HFFc6 (cell line): ENCODE measurements at regions not wholly inside any gene's neighbourhood (a gene's known extent, or its start where the extent isn't known, plus 50 kb on each side); places are given as distances from the start of the nearest gene placed in this dataset.

Experiments used
- DNase-seq: peaks from one replicate; pipeline ENCODE4 v3.0.0-alpha.2; 2018
- H3K27ac Mint-ChIP-seq: 2 replicates; pipeline ENCODE4 v1.8.0; 2020; ENCODE audit warnings: mild to moderate bottlenecking, mixed read lengths
- H3K27me3 Mint-ChIP-seq: 2 replicates; pipeline ENCODE4 v1.8.0; 2021; ENCODE audit warnings: mild to moderate bottlenecking, moderate library complexity, mixed read lengths; ENCODE audit not compliant: insufficient read depth
- H3K36me3 Mint-ChIP-seq: 2 replicates; pipeline ENCODE4 v1.8.0; 2021; ENCODE audit warnings: low read depth, mixed read lengths
- H3K4me1 Mint-ChIP-seq: 2 replicates; pipeline ENCODE4 v1.8.0; 2020; ENCODE audit warnings: low read depth, mixed read lengths
- H3K4me3 Mint-ChIP-seq: 2 replicates; pipeline ENCODE4 v1.8.0; 2020; ENCODE audit warnings: mild to moderate bottlenecking, moderate library complexity, mixed read lengths
- H3K9me3 Mint-ChIP-seq: 2 replicates; pipeline ENCODE4 v1.8.0; 2020; ENCODE audit warnings: mild to moderate bottlenecking, mixed read lengths
- CTCF ChIP-seq: fragments of 200-600 bp; sonication (generic); IDR thresholded peaks from 2 replicates; pipeline ENCODE4 v1.5.0; 2021; ENCODE audit warnings: antibody characterized with exemption, mild to moderate bottlenecking

GRCh38 chr6:92893741-92894140 is 525.6 kb downstream of the EPHA7 start:
- no peak for DNase-seq

GRCh38 chr6:92892626-92893170 is 526.7 kb downstream of the EPHA7 start:
- Mint-ChIP-seq H3K36me3 (no peaks in the 10 kb centered on the region; the same call in 1 of the 2 replicates), H3K4me3 (no peak overlapping the region), H3K4me1 (no peaks in the 10 kb centered on the region), H3K9me3 (peaks cover 30% of the 10 kb centered on the region), H3K27me3 (no peaks in the 10 kb centered on the region), H3K27ac (no peak overlapping the region)
- no peak for TF ChIP-seq CTCF
- no peak for DNase-seq

More at GRCh38 chr6:92893741-92894140, 525.6 kb downstream of the EPHA7 start:
- TF ChIP-seq CTCF: no peak
- no peaks in the 10 kb centered on the region for H3K4me1 Mint-ChIP-seq
- no peaks in the 10 kb centered on the region; the same call in 1 of the 2 replicates for H3K36me3 Mint-ChIP-seq
- no peaks in the 10 kb centered on the region for H3K27me3 Mint-ChIP-seq
- H3K4me3 Mint-ChIP-seq: no peak overlapping the region
- peaks cover 21% of the 10 kb centered on the region; the same call in 1 of the 2 replicates for H3K9me3 Mint-ChIP-seq
- H3K27ac Mint-ChIP-seq: no peak overlapping the region

- no peak for TF ChIP-seq CTCF
- H3K27me3 Mint-ChIP-seq: no peaks in the 10 kb centered on the region
- H3K4me1 Mint-ChIP-seq: no peaks in the 10 kb centered on the region
- no peak overlapping the region for H3K4me3 Mint-ChIP-seq
- peaks cover 58% of the 10 kb centered on the region for H3K9me3 Mint-ChIP-seq
- no peak for DNase-seq
- H3K27ac Mint-ChIP-seq: no peak overlapping the region
- H3K36me3 Mint-ChIP-seq: no peaks in the 10 kb centered on the region; the same call in 1 of the 2 replicates
These were observed 531.0 kb downstream of the EPHA7 start for GRCh38 chr6:92888316-92888715.

- Mint-ChIP-seq H3K4me1 (no peaks in the 10 kb centered on the region), H3K4me3 (no peak overlapping the region), H3K27ac (no peak overlapping the region), H3K36me3 (peaks cover 4% of the 10 kb centered on the region), H3K27me3 (no peaks in the 10 kb centered on the region), H3K9me3 (peaks cover 62% of the 10 kb centered on the region)
- DNase-seq: no peak
- TF ChIP-seq CTCF: no peak
These were observed 531.5 kb downstream of the EPHA7 start for GRCh38 chr6:92887871-92888270.

GRCh38 chr6:92879526-92879925 is 539.8 kb downstream of the EPHA7 start:
- no peak overlapping the region for H3K27ac Mint-ChIP-seq
- DNase-seq: no peak
- H3K9me3 Mint-ChIP-seq: peaks cover 69% of the 10 kb centered on the region
- no peak for TF ChIP-seq CTCF
- H3K4me1 Mint-ChIP-seq: no peaks in the 10 kb centered on the region
- no peaks in the 10 kb centered on the region; the same call in 1 of the 2 replicates for H3K27me3 Mint-ChIP-seq
- no peak overlapping the region for H3K4me3 Mint-ChIP-seq
- peaks cover 7% of the 10 kb centered on the region for H3K36me3 Mint-ChIP-seq
